Ishikawa (cell line): ENCODE measurements at regions not wholly inside any gene's neighbourhood (a gene's known extent, or its start where the extent isn't known, plus 50 kb on each side); places are given as distances from the start of the nearest gene placed in this dataset.

Experiments used
- CEBPB ChIP-seq: IDR thresholded peaks from 2 replicates; pipeline ENCODE4 v1.6.1; 2012
- CREB1 ChIP-seq: IDR thresholded peaks from 2 replicates; pipeline ENCODE4 v1.6.1; 2012; ENCODE audit warnings: low read depth
- EGR1 ChIP-seq: IDR thresholded peaks from 2 replicates; pipeline ENCODE4 v1.6.1; 2012
- EP300 ChIP-seq: IDR thresholded peaks from 2 replicates; pipeline ENCODE4 v1.6.1; 2012; ENCODE audit warnings: borderline replicate concordance
- FOXM1 ChIP-seq: IDR thresholded peaks from 2 replicates; pipeline ENCODE4 v1.6.1; 2012; ENCODE audit warnings: low read depth, borderline replicate concordance
- MAX ChIP-seq: IDR thresholded peaks from 2 replicates; pipeline ENCODE4 v1.6.1; 2012
- NFIC ChIP-seq: IDR thresholded peaks from 2 replicates; pipeline ENCODE4 v1.6.1; 2012
- RAD21 ChIP-seq: IDR thresholded peaks from 2 replicates; pipeline ENCODE4 v1.6.1; 2012; ENCODE audit warnings: low read depth
- TAF1 ChIP-seq: IDR thresholded peaks from 2 replicates; pipeline ENCODE4 v1.6.1; 2012; ENCODE audit warnings: low read depth, mild to moderate bottlenecking
- TCF12 ChIP-seq: IDR thresholded peaks from 2 replicates; pipeline ENCODE4 v1.6.1; 2012; ENCODE audit warnings: low read depth
- TEAD4 ChIP-seq: IDR thresholded peaks from 2 replicates; pipeline ENCODE4 v1.6.1; 2012
- YY1 ChIP-seq: IDR thresholded peaks from 2 replicates; pipeline ENCODE4 v1.6.1; 2012; ENCODE audit warnings: low read depth
- ZBTB7A ChIP-seq: IDR thresholded peaks from 2 replicates; pipeline ENCODE4 v1.6.1; 2012; ENCODE audit warnings: low read depth
- TF ChIP-seq, protein P1 (sequence below): IDR thresholded peaks from 2 replicates; pipeline ENCODE4 v1.6.1; 2012; ENCODE audit warnings: low read depth, mild to moderate bottlenecking
- TF ChIP-seq, protein P2 (sequence below): IDR thresholded peaks from 2 replicates; pipeline ENCODE4 v1.6.1; 2012

GRCh38 chr6:77133031-77133430 lies 330.3 kb downstream of the HTR1B start:
- no peak for TF ChIP-seq CREB1
- no peak for TF ChIP-seq NFIC
- TF ChIP-seq ZBTB7A, result no peak
- TF ChIP-seq CEBPB, result no peak
- no peak for TF ChIP-seq FOXM1
- TF ChIP-seq MAX, result no peak
- no peak for TF ChIP-seq EGR1
- TF ChIP-seq, protein P1, sequence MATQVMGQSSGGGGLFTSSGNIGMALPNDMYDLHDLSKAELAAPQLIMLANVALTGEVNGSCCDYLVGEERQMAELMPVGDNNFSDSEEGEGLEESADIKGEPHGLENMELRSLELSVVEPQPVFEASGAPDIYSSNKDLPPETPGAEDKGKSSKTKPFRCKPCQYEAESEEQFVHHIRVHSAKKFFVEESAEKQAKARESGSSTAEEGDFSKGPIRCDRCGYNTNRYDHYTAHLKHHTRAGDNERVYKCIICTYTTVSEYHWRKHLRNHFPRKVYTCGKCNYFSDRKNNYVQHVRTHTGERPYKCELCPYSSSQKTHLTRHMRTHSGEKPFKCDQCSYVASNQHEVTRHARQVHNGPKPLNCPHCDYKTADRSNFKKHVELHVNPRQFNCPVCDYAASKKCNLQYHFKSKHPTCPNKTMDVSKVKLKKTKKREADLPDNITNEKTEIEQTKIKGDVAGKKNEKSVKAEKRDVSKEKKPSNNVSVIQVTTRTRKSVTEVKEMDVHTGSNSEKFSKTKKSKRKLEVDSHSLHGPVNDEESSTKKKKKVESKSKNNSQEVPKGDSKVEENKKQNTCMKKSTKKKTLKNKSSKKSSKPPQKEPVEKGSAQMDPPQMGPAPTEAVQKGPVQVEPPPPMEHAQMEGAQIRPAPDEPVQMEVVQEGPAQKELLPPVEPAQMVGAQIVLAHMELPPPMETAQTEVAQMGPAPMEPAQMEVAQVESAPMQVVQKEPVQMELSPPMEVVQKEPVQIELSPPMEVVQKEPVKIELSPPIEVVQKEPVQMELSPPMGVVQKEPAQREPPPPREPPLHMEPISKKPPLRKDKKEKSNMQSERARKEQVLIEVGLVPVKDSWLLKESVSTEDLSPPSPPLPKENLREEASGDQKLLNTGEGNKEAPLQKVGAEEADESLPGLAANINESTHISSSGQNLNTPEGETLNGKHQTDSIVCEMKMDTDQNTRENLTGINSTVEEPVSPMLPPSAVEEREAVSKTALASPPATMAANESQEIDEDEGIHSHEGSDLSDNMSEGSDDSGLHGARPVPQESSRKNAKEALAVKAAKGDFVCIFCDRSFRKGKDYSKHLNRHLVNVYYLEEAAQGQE, result no peak
- TF ChIP-seq EP300, result no peak
- TF ChIP-seq RAD21, result no peak
- TF ChIP-seq TEAD4, result no peak
- TF ChIP-seq TAF1, result no peak
- TF ChIP-seq, protein P2, sequence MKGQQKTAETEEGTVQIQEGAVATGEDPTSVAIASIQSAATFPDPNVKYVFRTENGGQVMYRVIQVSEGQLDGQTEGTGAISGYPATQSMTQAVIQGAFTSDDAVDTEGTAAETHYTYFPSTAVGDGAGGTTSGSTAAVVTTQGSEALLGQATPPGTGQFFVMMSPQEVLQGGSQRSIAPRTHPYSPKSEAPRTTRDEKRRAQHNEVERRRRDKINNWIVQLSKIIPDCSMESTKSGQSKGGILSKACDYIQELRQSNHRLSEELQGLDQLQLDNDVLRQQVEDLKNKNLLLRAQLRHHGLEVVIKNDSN, result no peak
- no peak for TF ChIP-seq YY1
- TF ChIP-seq TCF12, result no peak

DNA sequence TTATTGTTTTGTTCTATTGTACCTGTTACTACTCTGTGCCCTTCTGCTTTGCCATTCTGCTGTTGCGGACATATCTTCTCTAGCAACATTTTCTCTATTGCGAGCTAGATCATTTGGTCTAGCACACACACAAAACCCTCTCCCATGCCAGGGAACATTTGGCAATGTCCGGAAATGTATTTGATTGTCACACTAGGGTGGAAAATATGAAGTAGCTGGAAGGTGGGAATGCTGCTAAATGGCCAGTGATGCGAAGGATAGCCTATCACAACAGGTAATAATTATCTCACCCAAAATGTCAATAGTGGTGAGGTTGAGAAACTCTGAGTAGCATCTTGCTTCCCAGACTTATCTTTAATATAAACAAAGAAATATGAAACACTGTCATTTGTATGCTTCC lies 331.9 kb downstream of the HTR1B start:
- TF ChIP-seq MAX, result no peak
- no peak for TF ChIP-seq ZBTB7A
- no peak for TF ChIP-seq EGR1
- TF ChIP-seq TEAD4, result no peak
- no peak for TF ChIP-seq YY1
- no peak for TF ChIP-seq TAF1
- TF ChIP-seq EP300, result no peak
- TF ChIP-seq, protein P2, result no peak
- TF ChIP-seq FOXM1, result no peak
- TF ChIP-seq, protein P1, result no peak
- no peak for TF ChIP-seq RAD21
- TF ChIP-seq CREB1, result no peak
- TF ChIP-seq TCF12, result no peak

DNA sequence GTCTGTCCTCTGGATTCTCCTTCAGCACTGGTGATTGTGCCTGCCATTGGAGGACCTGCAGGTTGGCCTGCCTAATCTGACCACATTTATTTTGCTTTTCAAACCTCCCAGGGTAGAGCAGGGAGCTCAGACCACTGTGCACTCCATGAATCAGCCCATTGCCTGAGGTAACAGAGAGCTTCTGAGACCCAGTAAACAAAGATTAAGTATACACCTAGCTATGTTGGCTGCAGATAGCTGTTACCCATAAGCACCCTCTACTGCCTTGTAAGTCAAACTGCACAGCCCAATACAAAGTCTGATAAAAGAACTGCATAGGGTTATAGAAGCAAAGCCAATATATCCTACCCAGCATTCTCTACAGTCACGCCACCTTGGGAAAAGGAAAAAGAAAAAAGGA lies 338.7 kb downstream of the HTR1B start:
- TF ChIP-seq TAF1, result no peak
- TF ChIP-seq, protein P2, result no peak

DNA sequence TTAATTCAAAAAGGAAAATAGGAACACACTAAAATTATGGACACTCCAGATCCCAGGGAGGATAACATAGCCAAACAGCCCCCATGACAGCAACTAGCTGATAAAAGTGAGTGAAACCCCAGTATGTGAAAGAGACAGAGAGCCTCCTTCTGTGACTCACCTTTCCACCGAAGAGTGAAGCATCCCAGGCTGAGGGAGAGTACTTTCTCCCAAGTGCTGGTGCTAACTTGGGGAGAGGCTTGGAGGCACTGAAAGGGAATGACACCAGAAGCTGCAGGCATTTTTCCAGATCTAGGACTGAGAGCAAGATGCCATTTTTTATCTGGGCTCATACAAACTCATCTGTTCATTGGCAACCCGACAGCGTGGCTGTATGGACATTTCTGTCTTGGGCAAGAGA lies 339.8 kb downstream of the HTR1B start:
- TF ChIP-seq FOXM1 (no peak), TEAD4 (no peak), CEBPB (no peak), TCF12 (no peak)

DNA sequence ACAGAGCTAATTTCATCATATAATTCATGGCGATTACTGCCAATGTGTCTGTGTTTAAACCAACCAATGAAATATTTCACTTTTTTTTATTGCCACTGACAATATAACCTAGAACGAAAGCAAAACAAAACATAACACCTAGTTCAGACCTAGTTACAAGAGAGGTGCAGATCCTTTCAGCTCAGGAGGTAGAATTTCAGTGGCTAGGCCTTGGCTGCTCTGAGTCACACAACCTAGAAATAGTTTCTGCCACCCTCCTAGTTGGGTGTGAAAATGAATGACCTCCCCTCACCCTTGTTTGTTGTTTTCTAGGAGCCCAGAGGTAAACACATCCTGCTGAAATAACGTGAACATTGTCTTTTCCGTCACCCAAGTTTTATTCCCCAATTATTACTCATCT lies 356.3 kb downstream of the HTR1B start:
- TF ChIP-seq, protein P2, result no peak
- no peak for TF ChIP-seq CREB1
- TF ChIP-seq TAF1, result no peak
- no peak for TF ChIP-seq MAX
- TF ChIP-seq RAD21, result no peak
- TF ChIP-seq EP300, result no peak
- no peak for TF ChIP-seq YY1
- no peak for TF ChIP-seq TEAD4
- TF ChIP-seq TCF12, result no peak

- TF ChIP-seq TEAD4 (no peak), EGR1 (no peak), FOXM1 (no peak), YY1 (no peak), CEBPB (no peak)
Measured at GRCh38 chr6:77105091-77105490, 358.2 kb downstream of the HTR1B start.
